GM12878 (cell line): ENCODE measurements at regions not wholly inside any gene's neighbourhood (a gene's known extent, or its start where the extent isn't known, plus 50 kb on each side); places are given as distances from the start of the nearest gene placed in this dataset.

Source experiments
- BRCA1 ChIP-seq: IDR thresholded peaks from 2 replicates; pipeline ENCODE4 v1.6.1; 2011; ENCODE audit warnings: low read depth, low read length, improper control_type of control experiment
- CREB1 ChIP-seq: IDR thresholded peaks from 2 replicates; pipeline ENCODE4 v1.6.1; 2012; ENCODE audit warnings: low read depth, mild to moderate bottlenecking, inconsistent platforms
- CTCF ChIP-seq, 3 experiments: IDR thresholded peaks in 2 of 3; conservative IDR thresholded peaks in 1 of 3; 2 replicates each; pipeline ENCODE4 v1.5.1; 2011; ENCODE audit warnings: low read depth in 3 of 3, low read length in 3 of 3, mild to moderate bottlenecking in 3 of 3, control low read depth in 2 of 3, moderate library complexity in 2 of 3, inconsistent platforms in 1 of 3, mixed read lengths in 1 of 3; ENCODE audit not compliant: control insufficient read depth in 2 of 3, insufficient read depth in 1 of 3; ENCODE audit errors: extremely low read depth in 1 of 3
- E2F4 ChIP-seq: IDR thresholded peaks from 2 replicates; pipeline ENCODE4 v1.6.1; 2012; ENCODE audit warnings: low read depth, low read length, improper control_type of control experiment
- KLF5 ChIP-seq: fragments of 450-650 bp; IDR thresholded peaks from 2 replicates; pipeline ENCODE4 v1.6.1; 2014; ENCODE audit warnings: mild to moderate bottlenecking; ENCODE audit not compliant: partially characterized antibody
- POLR2AphosphoS5 ChIP-seq: IDR thresholded peaks from 2 replicates; pipeline ENCODE4 v1.6.1; 2011; ENCODE audit warnings: mild to moderate bottlenecking, low read length, inconsistent platforms
- REST ChIP-seq: IDR thresholded peaks from 2 replicates; pipeline ENCODE4 v1.6.1; 2012; ENCODE audit warnings: mild to moderate bottlenecking, low read depth, low read length
- STAT3 ChIP-seq: IDR thresholded peaks from 2 replicates; pipeline ENCODE4 v1.6.1; 2011; ENCODE audit warnings: low read depth, low read length, improper control_type of control experiment
- YBX1 ChIP-seq: fragments of 450-650 bp; IDR thresholded peaks from 2 replicates; pipeline ENCODE4 v1.6.1; 2016; ENCODE audit warnings: antibody characterized with exemption
- ZZZ3 ChIP-seq: IDR thresholded peaks from 2 replicates; pipeline ENCODE4 v1.6.1; 2011; ENCODE audit warnings: low read depth; ENCODE audit not compliant: control insufficient read depth, insufficient read length

DNA sequence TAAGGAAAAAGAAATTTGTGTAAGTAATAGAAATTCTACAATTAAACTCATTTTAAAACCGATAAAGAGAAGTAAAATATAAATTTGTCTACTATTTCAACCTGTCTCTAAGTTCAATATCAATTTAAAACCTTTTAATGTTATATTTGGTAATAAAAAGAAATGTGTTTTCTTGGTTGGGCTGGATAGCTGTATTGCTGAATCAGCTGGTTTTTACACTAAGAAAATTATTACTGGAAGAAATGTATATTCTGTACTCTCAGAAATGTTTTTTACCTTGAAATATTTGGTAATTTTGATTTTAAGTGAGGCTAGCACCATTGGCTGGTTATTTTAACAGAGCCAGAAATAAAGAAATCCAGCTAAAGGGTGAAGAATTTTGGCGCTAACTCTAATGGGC is 87.1 kb upstream of the CNTNAP4 start (continued):
- TF ChIP-seq E2F4 (no peak), REST (no peak), YBX1 (no peak), CREB1 (no peak), POLR2AphosphoS5 (no peak), CTCF (IDR thresholded peaks at IDR 0.05 in 2 of 3, conservative IDR thresholded peaks at IDR 0.05 in 1 of 3; ENCODE audit: control insufficient read depth in 2 of 3, extremely low read depth in 1 of 3, insufficient read depth in 1 of 3, low read depth in 3 of 3, low read length in 3 of 3) (no peak), KLF5 (no peak), BRCA1 (no peak), ZZZ3 (no peak), STAT3 (no peak)
- TF ChIP-seq, all 136 proteins: peak for 0
